HG03196 (cell line): ENCODE measurements at regions not wholly inside any gene's neighbourhood (a gene's known extent, or its start where the extent isn't known, plus 50 kb on each side); places are given as distances from the start of the nearest gene placed in this dataset.
"Not testable (repeated sequence)": the region's sequence is repeated elsewhere in the genome, so short reads cannot be mapped to it uniquely, and the experiment has no call there.

Experiments
- ATAC-seq: cut with Tn5 transposase; IDR thresholded peaks from one replicate; pipeline ENCODE4 v1.9.1; 2021; ENCODE audit not compliant: unreplicated experiment

- no peak for ATAC-seq
Observed at GRCh38 chr2:194332799-194333490, 1324.1 kb upstream of the SLC39A10 start.

GRCh38 chr2:194328456-194328855 is 1328.6 kb upstream of the SLC39A10 start:
- no peak for ATAC-seq

GRCh38 chr2:194327196-194327888 is 1329.7 kb upstream of the SLC39A10 start:
- ATAC-seq: no peak

- ATAC-seq: no peak
Observed at GRCh38 chr2:194323740-194324139, 1333.3 kb upstream of the SLC39A10 start.

DNA sequence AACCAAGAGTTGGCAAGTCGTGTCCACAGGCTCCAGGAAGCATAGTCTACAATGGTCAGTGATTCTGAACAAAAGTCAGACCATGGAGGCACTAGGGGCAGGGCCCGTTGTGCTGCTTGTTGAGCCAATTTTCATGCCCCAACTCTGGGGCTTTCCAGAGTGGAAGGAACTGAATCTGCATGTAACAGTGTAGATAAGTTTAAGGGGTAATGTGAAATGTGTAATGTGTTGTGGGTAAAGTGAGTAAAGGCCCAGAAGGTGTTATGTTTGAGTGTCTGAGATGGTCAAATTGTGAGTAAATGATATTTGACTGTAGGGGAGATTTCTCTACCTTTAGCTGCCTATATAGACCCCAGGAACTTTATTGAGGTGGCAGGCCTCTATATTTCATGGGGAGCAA is 1336.5 kb upstream of the SLC39A10 start:
- ATAC-seq: no peak

DNA sequence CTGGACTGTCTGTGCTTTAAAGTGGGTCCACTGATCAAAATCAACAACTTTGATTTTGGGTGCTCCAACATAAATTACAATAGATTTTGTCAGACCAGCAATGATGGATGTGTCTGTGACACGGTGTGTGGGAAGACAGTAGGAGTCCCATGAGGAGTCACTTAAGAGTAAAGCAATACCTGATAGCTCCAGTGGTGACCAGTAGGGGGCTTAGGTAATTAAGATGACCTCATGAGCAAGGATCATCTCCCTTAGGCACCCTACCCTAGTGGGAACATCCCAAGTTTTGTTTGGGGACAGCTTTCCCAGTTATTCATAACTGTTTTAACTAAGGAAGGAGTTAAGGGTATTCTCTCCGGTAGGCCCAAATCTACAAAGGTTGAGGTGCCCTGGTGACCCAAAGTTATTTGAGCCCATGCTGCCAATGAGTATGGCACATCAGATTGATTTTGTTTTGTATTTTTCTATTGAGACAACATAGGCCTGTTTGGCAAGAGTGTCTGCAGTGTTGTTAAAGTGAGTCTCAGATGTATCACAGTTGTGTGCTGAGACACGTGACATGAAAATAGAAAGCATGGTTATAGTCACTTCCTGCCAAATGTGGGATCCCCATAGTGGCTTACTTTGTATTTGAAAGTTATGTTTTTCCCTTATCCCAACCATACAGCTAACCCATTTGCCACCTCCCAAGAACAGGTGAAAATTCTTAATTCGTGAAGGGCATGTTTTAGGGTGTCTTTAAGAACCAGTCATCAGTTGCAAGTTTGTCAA is 1337.6 kb upstream of the SLC39A10 start:
- peak; percentile 70 for ATAC-seq

DNA sequence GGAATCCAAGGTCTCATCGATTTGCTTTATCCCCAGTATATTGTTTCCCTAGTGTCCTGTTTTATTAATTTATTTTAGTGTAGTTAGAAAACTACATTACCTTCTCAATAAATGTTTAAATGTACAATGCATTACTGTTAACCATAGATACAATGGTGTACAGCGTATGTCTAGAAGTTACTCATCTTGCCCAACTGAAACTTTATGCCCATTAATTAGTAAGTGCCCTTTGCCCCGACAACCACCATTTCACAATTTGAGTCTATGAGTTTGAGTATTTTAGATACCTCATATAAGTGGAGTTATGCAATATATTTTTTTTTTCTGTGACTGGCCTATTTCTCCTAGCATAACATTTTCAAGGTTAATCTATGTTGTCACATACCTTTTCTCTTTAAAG is 1343.0 kb upstream of the SLC39A10 start:
- ATAC-seq: no peak

DNA sequence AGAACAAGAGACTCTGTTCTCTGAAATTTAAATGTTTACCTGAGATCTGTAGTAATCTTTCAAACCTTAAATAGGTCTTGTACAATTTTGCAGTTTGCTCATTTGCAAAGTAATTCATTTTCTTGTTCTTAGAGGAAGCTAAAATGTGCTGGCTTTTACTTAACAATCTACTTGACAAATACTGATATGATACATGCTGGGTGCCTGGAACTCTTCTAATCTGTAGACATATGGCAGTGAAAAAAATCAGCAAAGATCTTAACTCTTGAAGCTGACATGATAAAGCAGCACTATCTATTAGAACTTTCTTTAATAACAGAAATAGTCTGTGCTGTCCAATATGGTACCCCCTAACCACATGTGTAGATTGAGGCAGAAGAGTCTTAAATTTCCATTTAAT is 1352.8 kb upstream of the SLC39A10 start:
- no peak for ATAC-seq

DNA sequence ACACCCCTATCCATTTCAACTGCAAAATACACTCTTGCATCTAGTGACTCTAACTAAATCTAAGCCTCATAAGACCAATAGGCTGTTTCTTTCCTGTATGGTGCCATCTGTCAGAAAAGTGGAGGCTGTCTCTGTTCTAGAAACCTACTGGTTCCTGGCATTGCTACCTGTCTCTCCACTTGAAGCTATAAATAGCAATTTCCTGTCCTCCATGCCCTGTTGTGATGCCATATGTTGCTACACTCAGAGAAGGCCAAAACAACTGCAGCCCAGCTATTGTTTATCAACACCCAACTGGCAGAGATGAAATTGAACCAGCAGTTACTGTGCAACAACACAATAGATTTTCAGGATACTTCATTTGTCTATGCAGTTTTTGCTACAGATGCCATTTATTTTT is 1355.1 kb upstream of the SLC39A10 start:
- ATAC-seq: no peak

DNA sequence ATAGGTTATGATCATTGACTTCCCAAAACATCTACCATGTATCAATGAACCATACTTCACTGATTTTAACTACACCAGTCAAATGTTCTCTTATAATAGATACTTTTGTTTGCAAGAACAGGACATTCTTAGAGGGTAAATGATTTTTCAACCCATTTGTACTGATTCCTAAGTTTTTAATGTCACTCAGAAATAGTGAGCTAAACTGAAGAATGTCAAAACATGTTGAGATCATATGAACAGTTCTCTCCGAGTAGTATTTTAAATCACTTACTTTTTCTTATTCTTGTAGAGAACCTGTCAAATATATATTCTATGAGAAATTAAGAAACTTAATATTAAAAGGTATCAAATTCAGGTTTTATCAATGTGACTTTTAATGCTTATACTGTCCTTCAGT is 1362.9 kb upstream of the SLC39A10 start:
- no peak for ATAC-seq

DNA sequence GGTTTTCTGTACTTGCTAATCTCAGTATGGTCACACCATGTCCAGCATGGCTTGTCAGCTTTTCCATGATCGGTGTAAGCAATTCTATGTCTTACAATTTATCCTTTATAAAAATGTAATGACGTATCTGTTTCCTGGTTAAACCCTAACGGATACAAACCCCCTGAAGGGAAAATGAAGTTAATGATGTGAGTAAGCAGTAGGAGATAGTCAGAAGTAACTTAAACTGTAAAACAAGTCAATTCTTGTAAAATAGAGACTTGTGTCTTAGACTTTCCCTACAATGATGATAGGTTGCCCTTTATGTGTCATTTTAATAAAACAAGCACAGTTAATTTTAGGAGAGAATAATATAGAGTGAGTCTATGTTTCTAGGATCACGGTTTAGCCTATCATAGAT is 1365.9 kb upstream of the SLC39A10 start:
- ATAC-seq: no peak

GRCh38 chr2:194289712-194290346 is 1367.2 kb upstream of the SLC39A10 start:
- no peak for ATAC-seq

- not testable (repeated sequence) for ATAC-seq
Observed at GRCh38 chr2:194276667-194277066, 1380.4 kb upstream of the SLC39A10 start.

DNA sequence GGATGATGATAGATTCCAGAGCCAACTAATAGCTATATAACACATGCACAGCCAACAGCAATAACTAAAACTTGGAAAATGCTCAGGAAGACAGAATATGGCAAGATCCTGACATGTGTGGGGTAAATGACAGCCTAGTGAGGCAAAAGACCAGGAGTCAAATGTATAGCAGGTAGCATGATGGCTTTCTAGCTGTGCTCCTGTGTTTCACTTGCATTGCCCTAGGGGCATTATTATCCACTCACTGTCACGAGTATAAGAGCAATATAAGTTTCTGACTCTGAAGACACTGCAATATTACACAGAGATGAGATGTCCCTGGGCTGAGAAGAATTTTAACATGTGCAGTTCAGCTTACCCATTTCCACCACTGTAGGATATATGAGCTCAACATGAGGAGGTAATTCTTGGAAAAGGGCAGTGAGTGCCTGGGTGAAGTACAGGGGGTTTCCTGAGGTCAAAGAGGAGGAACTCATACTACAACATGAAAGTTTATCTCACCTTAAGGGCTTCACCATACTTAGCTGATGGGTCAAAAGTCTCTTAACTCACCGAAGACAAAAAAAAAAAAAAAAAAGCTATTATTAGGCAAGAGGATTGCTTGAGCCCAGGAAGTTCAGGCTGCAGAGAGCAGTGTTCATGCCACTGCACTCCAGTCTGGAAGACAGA is 1385.6 kb upstream of the SLC39A10 start:
- no peak for ATAC-seq

GRCh38 chr2:194270648-194271047 is 1386.4 kb upstream of the SLC39A10 start:
- no peak for ATAC-seq

DNA sequence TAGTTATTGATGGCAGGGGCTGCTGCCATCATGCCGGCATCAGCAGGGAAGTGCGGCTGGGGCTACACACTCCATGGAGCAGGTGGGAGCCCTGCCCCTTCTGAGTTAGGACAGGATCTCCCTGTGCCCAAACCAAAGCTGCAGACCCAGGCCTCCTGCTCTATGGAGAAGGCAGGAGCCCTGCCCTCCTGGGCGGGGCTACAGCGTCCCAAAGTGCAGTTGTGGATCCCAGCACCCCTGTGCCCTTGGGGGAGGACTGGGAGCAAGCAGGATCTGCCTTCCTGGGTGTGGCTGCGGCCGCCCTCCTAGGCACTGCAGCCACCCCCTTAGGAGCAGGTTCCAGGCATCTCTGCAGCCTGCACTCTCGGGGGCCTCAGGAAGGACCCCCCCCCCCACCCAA is 1392.4 kb upstream of the SLC39A10 start:
- ATAC-seq: no peak

DNA sequence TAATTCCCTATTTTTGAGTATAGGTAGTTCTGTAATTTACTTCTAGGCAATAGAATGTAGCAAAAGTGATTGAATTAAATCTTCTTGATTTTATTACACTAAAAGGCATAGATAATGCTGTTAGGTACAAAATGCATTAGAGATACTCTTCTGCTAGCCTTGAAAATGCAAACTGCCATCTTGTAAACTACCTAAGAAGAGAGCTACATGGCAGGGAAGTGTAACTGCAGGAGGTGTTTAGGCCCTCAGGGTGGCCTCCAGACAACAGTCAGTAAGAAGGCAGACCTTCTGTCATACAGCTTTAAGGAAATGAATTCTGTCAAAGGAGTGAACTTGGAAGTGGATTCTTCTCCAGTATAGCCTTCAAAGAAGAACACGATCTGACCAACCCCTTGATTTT is 1396.8 kb upstream of the SLC39A10 start:
- no peak for ATAC-seq

DNA sequence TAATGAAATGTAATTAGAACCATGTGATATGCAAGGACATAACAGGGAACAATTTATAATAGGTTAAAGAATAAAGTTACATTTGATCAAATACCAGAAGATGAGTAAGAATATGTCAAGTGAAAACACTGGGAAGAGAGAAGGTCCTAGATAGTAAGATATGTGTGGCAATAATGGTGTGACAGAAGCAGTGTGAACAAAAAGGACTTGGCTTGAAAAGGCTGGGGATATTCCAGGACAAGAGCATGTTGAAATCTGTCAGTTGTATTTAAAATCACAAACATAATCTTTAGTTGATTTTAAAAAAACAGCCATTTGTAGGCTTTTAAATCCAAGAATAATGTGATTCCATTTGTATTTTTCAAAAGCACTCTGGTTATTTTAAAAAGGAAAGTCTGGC is 1399.9 kb upstream of the SLC39A10 start:
- no peak for ATAC-seq

DNA sequence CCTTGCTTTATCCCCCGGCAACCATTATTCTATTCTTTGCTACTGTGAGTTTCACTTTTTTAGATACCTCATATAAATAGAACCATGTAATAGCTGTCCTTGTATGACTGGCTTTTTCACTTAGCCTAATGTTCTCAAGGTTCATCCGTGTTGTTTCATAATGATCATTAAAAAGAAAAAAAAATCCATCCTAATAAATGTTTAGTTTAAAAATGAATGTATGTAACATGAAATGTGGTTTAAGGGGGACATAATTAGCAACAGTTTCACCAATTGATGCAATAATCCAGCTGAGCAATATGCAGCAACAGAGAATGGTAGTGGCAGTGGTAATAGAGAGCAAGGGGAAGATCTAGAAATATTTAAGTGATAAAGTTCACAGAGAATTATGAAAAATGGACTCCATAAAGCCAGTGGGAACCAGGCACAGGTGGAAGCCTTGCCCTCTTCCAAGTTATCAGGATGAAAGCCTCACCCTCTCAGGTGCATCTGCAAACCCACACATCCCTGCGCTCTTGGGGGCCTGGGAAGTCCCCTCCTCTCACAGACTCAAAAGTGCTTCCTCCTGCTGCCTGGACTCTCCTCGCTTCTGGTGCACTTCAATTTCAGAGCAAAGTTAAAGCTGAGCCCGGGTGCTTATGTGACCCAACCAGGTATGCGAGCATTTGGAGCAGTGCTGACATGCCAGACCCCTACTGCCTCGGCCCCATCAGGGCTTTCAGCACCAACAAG is 1403.3 kb upstream of the SLC39A10 start:
- ATAC-seq: no peak

GRCh38 chr2:194252127-194252526 is 1404.9 kb upstream of the SLC39A10 start:
- no peak for ATAC-seq
